A172 (cell line): ENCODE measurements at regions not wholly inside any gene's neighbourhood (a gene's known extent, or its start where the extent isn't known, plus 50 kb on each side); places are given as distances from the start of the nearest gene placed in this dataset.

Experiments
- DNase-seq: peaks from one replicate; pipeline ENCODE4 v3.0.0-alpha.2; 2015; ENCODE audit warnings: low spot score

- no peak for DNase-seq
Measured at GRCh38 chr13:88592105-88592504, 920.9 kb downstream of the SLITRK5 start.

GRCh38 chr13:88601949-88602348 is 930.8 kb downstream of the SLITRK5 start:
- no peak for DNase-seq

- no peak for DNase-seq
Measured at GRCh38 chr13:88602786-88603777, 931.9 kb downstream of the SLITRK5 start.

- DNase-seq, result no peak
Measured at GRCh38 chr13:88617176-88617575, 946.0 kb downstream of the SLITRK5 start.

- no peak for DNase-seq
Measured at GRCh38 chr13:88622362-88622973, 951.3 kb downstream of the SLITRK5 start.

- DNase-seq, result no peak
Measured at GRCh38 chr13:88623150-88623549, 952.0 kb downstream of the SLITRK5 start.

- DNase-seq, result no peak
Measured at GRCh38 chr13:88627071-88627470, 955.9 kb downstream of the SLITRK5 start.

- DNase-seq, result no peak
Measured at GRCh38 chr13:88628882-88629281, 957.7 kb downstream of the SLITRK5 start.

GRCh38 chr13:88637935-88638334 is 966.8 kb downstream of the SLITRK5 start:
- DNase-seq, result no peak

- DNase-seq, result no peak
Measured at GRCh38 chr13:88643233-88643632, 972.1 kb downstream of the SLITRK5 start.

GRCh38 chr13:88648598-88649373 is 977.6 kb downstream of the SLITRK5 start:
- no peak for DNase-seq

- DNase-seq, result no peak
Measured at GRCh38 chr13:88649855-88650254, 978.7 kb downstream of the SLITRK5 start.

- no peak for DNase-seq
Measured at GRCh38 chr13:88651531-88651930, 980.4 kb downstream of the SLITRK5 start.

- DNase-seq, result no peak
Measured at GRCh38 chr13:88656751-88657150, 985.6 kb downstream of the SLITRK5 start.

GRCh38 chr13:88670509-88670908 is 999.3 kb downstream of the SLITRK5 start:
- DNase-seq, result no peak

- DNase-seq, result no peak
Measured at GRCh38 chr13:88674841-88675240, 1003.7 kb downstream of the SLITRK5 start.

GRCh38 chr13:88675347-88675996 is 1004.3 kb downstream of the SLITRK5 start:
- no peak for DNase-seq

GRCh38 chr13:88676016-88676415 is 1004.8 kb downstream of the SLITRK5 start:
- no peak for DNase-seq

GRCh38 chr13:88685459-88685858 is 1014.3 kb downstream of the SLITRK5 start:
- no peak for DNase-seq

- DNase-seq, result no peak
Measured at GRCh38 chr13:88701551-88701950, 1030.4 kb downstream of the SLITRK5 start.

- DNase-seq, result peak; percentile 11
Measured at GRCh38 chr13:88704600-88705275, 1033.6 kb downstream of the SLITRK5 start.
